A549 (cell line): ENCODE measurements at regions not wholly inside any gene's neighbourhood (a gene's known extent, or its start where the extent isn't known, plus 50 kb on each side); places are given as distances from the start of the nearest gene placed in this dataset.

Source experiments
- ATAC-seq, 2 experiments: fragments of 200-7000 bp in 1 of 2; fragments of >200 bp in 1 of 2; cut with Nextera tagmentation in 1 of 2; cut with Tn5 transposase in 1 of 2; 3 replicates each; pipeline versions ENCODE4 v1.8.0 to v1.9.1; 2018 to 2020; ENCODE audit warnings: mild to moderate bottlenecking in 1 of 2, moderate library complexity in 1 of 2
- CTCF ChIA-PET: fragments of 300-600 bp; sonication (Branson Sonifier 250); formaldehyde crosslinking; extraction: SDS; loops from one replicate; lab custom pipeline; 2021; ENCODE audit warnings: antibody characterized with exemption, inconsistent platforms; lab: Yijun Ruan, JAX
- POLR2A ChIA-PET: fragments of 350-600 bp; formaldehyde crosslinking; extraction: SDS; loops from one replicate; lab custom pipeline; 2021; ENCODE audit warnings: antibody characterized with exemption, inconsistent platforms; lab: Yijun Ruan, JAX
- DNase-seq, 2 experiments: peaks; one replicate each; pipeline versions ENCODE4 v3.0.0 to v3.0.0-alpha.2; 2011 to 2016; ENCODE audit warnings: low read depth in 1 of 2, low spot score in 1 of 2
- FAIRE-seq: peaks from 2 replicates; lab custom pipeline; 2011; peaks lifted over from hg19 to GRCh38; lab: Jason Lieb, UNC
- H3K27ac ChIP-seq, 2 experiments: fragments of >200 bp; sonication (Bioruptor Twin); formaldehyde crosslinking; 3 replicates each; pipeline ENCODE4 v1.5.1; 2016 to 2017
- H3K4me1 ChIP-seq: fragments of >200 bp; sonication (Bioruptor Twin); formaldehyde crosslinking; 3 replicates; pipeline ENCODE4 v1.6.1; 2016
- H3K4me2 ChIP-seq: fragments of >200 bp; sonication (Bioruptor Twin); formaldehyde crosslinking; 3 replicates; pipeline ENCODE4 v1.6.1; 2016
- H3K4me3 ChIP-seq: fragments of >200 bp; sonication (Bioruptor Twin); formaldehyde crosslinking; 3 replicates; pipeline ENCODE4 v1.5.1; 2016
- H3K9me3 ChIP-seq: fragments of >200 bp; sonication (Bioruptor Twin); formaldehyde crosslinking; 3 replicates; pipeline ENCODE4 v1.6.1; 2016
- BCL3 ChIP-seq: fragments of >200 bp; sonication (Bioruptor Twin); formaldehyde crosslinking; IDR thresholded peaks from 3 replicates; pipeline ENCODE4 v1.6.1; 2016
- CHD2 ChIP-seq: fragments of 150-350 bp; IDR thresholded peaks from 2 replicates; pipeline ENCODE4 v1.6.1; 2014; ENCODE audit warnings: low read length; ENCODE audit not compliant: partially characterized antibody
- CHD4 ChIP-seq: fragments of 200-600 bp; sonication (generic); IDR thresholded peaks from 2 replicates; pipeline ENCODE4 v1.6.1; 2016; ENCODE audit warnings: antibody characterized with exemption, mild to moderate bottlenecking, borderline replicate concordance
- E2F6 ChIP-seq: IDR thresholded peaks from 2 replicates; pipeline ENCODE4 v1.6.1; 2012; ENCODE audit warnings: low read depth, borderline replicate concordance
- EHF ChIP-seq: fragments of 250-450 bp; sonication (Bioruptor Pico); IDR thresholded peaks from 2 replicates; pipeline ENCODE4 v1.5.0; 2020; ENCODE audit warnings: mild to moderate bottlenecking
- ELK1 ChIP-seq: fragments of 150-350 bp; IDR thresholded peaks from 2 replicates; pipeline ENCODE4 v1.6.1; 2014; ENCODE audit warnings: low read depth, mild to moderate bottlenecking, low read length
- EP300 ChIP-seq, 2 experiments: fragments of >200 bp; sonication (Bioruptor Twin); formaldehyde crosslinking; IDR thresholded peaks; 2 replicates in 1 of 2; 3 replicates in 1 of 2; pipeline ENCODE4 v1.6.1; 2016 to 2017
- FOSB ChIP-seq: fragments of 250-450 bp; sonication (Bioruptor Pico); IDR thresholded peaks from 2 replicates; pipeline ENCODE4 v1.5.0; 2020; ENCODE audit warnings: mild to moderate bottlenecking, moderate library complexity
- FOSL2 ChIP-seq, 2 experiments: fragments of 450-650 bp in 1 of 2; fragments of >200 bp in 1 of 2; sonication (Bioruptor Twin) in 1 of 2; formaldehyde crosslinking; IDR thresholded peaks; 2 replicates each; pipeline versions ENCODE4 v1.5.0 to v1.6.1; 2016 to 2020; ENCODE audit warnings: mild to moderate bottlenecking in 1 of 2, moderate library complexity in 1 of 2
- GATA3 ChIP-seq: IDR thresholded peaks from 2 replicates; pipeline ENCODE4 v1.6.1; 2012; ENCODE audit warnings: borderline replicate concordance
- HDAC2 ChIP-seq: fragments of 200-600 bp; sonication (generic); IDR thresholded peaks from 2 replicates; pipeline ENCODE4 v1.6.1; 2016
- HES2 ChIP-seq: fragments of >200 bp; sonication (Bioruptor Twin); formaldehyde crosslinking; IDR thresholded peaks from 2 replicates; pipeline ENCODE4 v1.6.1; 2016
- HEYL ChIP-seq: fragments of 250-450 bp; sonication (Bioruptor Pico); IDR thresholded peaks from 2 replicates; pipeline ENCODE4 v1.8.0; 2021; ENCODE audit warnings: mild to moderate bottlenecking, moderate library complexity
- HMGXB4 ChIP-seq: fragments of 250-450 bp; sonication (Bioruptor Pico); IDR thresholded peaks from 2 replicates; pipeline ENCODE4 v1.5.0; 2021; ENCODE audit warnings: mild to moderate bottlenecking, moderate library complexity, borderline replicate concordance
- HOXB13 ChIP-seq: fragments of 250-450 bp; sonication (Bioruptor Pico); IDR thresholded peaks from 2 replicates; pipeline ENCODE4 v1.5.0; 2020; ENCODE audit warnings: low read depth, mild to moderate bottlenecking, moderate library complexity
- MYC ChIP-seq: IDR thresholded peaks from 2 replicates; pipeline ENCODE4 v1.6.1; 2012; ENCODE audit warnings: mild to moderate bottlenecking, inconsistent platforms, low read length, improper control_type of control experiment, borderline replicate concordance
- NFE2L2 ChIP-seq: fragments of 150-350 bp; conservative IDR thresholded peaks from 2 replicates; pipeline ENCODE4 v1.6.1; 2014; ENCODE audit warnings: low read length
- POLR2A ChIP-seq: IDR thresholded peaks from 2 replicates; pipeline ENCODE4 v1.6.1; 2012; ENCODE audit warnings: mild to moderate bottlenecking, low read length
- RARB ChIP-seq: fragments of 250-450 bp; sonication (Bioruptor Pico); IDR thresholded peaks from 2 replicates; pipeline ENCODE4 v1.8.0; 2021; ENCODE audit warnings: mild to moderate bottlenecking, moderate library complexity
- RCOR1 ChIP-seq: fragments of 150-350 bp; IDR thresholded peaks from 2 replicates; pipeline ENCODE4 v1.6.1; 2014; ENCODE audit warnings: antibody characterized with exemption, low read length, low read depth
- RNF2 ChIP-seq: fragments of 200-600 bp; sonication (generic); IDR thresholded peaks from 2 replicates; pipeline ENCODE4 v1.6.1; 2016; ENCODE audit warnings: low read depth, mild to moderate bottlenecking, antibody characterized with exemption, moderate library complexity, borderline replicate concordance
- SMC3 ChIP-seq: fragments of >200 bp; sonication (Bioruptor Twin); formaldehyde crosslinking; IDR thresholded peaks from 3 replicates; pipeline ENCODE4 v1.6.1; 2018; ENCODE audit warnings: inconsistent platforms
- SREBF2 ChIP-seq: fragments of 450-650 bp; IDR thresholded peaks from 2 replicates; pipeline ENCODE4 v1.6.1; 2014; ENCODE audit warnings: mild to moderate bottlenecking, moderate library complexity
- TP53 ChIP-seq: fragments of 250-450 bp; sonication (Bioruptor Pico); IDR thresholded peaks from 2 replicates; pipeline ENCODE4 v1.5.0; 2021; ENCODE audit warnings: mild to moderate bottlenecking, moderate library complexity
- ZFP36 ChIP-seq: fragments of 450-650 bp; IDR thresholded peaks from 2 replicates; pipeline ENCODE4 v1.6.1; 2014; ENCODE audit warnings: borderline replicate concordance; ENCODE audit not compliant: partially characterized antibody
- WGBS: methylation state at CpG from one replicate; pipeline ENCODE4 v1.1.6; 2017; ENCODE audit errors: missing lambda C conversion rate; 5-methylcytosine and 5-hydroxymethylcytosine counted together

- TF ChIP-seq TP53 (CRISPR knock-in tag) (no peak), HMGXB4 (no peak)
Measured at GRCh38 chrX:80170581-80170980, 156.0 kb downstream of the TBX22 start (continued).

- ChIA-PET CTCF (no interaction called here), POLR2A (no interaction called here)
- ATAC-seq: no peak
- Histone ChIP-seq H3K4me2 (no peak overlapping the region), H3K9me3 (no peaks in the 10 kb centered on the region), H3K27ac (no peak overlapping the region), H3K4me3 (no peak overlapping the region), H3K4me1 (no peaks in the 10 kb centered on the region)
- TF ChIP-seq RNF2: no peak
- TF ChIP-seq FOSL2 (IDR thresholded peaks at IDR 0.05): no peak
- TF ChIP-seq FOSL2 (CRISPR knock-in tag; IDR thresholded peaks at IDR 0.05): no peak
- no peak for TF ChIP-seq ZFP36
- no peak for TF ChIP-seq HES2
- no peak for TF ChIP-seq SMC3
- no peak for TF ChIP-seq CHD2
- TF ChIP-seq POLR2A: no peak
- no peak for TF ChIP-seq HDAC2
- no peak for TF ChIP-seq FOSB (CRISPR knock-in tag)
- no peak for TF ChIP-seq SREBF2
- no peak for TF ChIP-seq E2F6
- TF ChIP-seq NFE2L2: no peak
- TF ChIP-seq TP53 (CRISPR knock-in tag): no peak
- no peak for TF ChIP-seq CHD4
- no peak for TF ChIP-seq MYC
- no peak for TF ChIP-seq RARB (CRISPR knock-in tag)
- no peak for TF ChIP-seq HOXB13
- FAIRE-seq: no peak
- DNase-seq: no peak
- WGBS: 21% methylated on average over 9 of the region's 9 CpGs
Measured at GRCh38 chrX:80173261-80173660, 158.7 kb downstream of the TBX22 start.

GRCh38 chrX:80174925-80175574, 160.5 kb downstream of the TBX22 start:
- 3% methylated on average over 3 of the region's 3 CpGs for WGBS
- no peaks in the 10 kb centered on the region for H3K4me1 ChIP-seq
- ATAC-seq: no peak
- no peak overlapping the region for H3K4me3 ChIP-seq
- TF ChIP-seq HES2: no peak
- no peak for TF ChIP-seq MYC
- no peak for TF ChIP-seq ELK1
- TF ChIP-seq HEYL: no peak
- no peak for TF ChIP-seq RCOR1
- no peak for TF ChIP-seq EHF (CRISPR knock-in tag)
- TF ChIP-seq GATA3: no peak
- TF ChIP-seq BCL3: no peak
- no peak for TF ChIP-seq EP300 (IDR thresholded peaks at IDR 0.05)
- no peak for FAIRE-seq
- no peak for DNase-seq
- no peak overlapping the region for H3K27ac ChIP-seq
- no peak overlapping the region for H3K4me2 ChIP-seq
- ChIA-PET CTCF (no interaction called here), POLR2A (no interaction called here)
- H3K9me3 ChIP-seq: no peaks in the 10 kb centered on the region
